ENCODE measurements at regions not wholly inside any gene's neighbourhood (a gene's known extent, or its start where the extent isn't known, plus 50 kb on each side); places are given as distances from the start of the nearest gene placed in this dataset.

DNA sequence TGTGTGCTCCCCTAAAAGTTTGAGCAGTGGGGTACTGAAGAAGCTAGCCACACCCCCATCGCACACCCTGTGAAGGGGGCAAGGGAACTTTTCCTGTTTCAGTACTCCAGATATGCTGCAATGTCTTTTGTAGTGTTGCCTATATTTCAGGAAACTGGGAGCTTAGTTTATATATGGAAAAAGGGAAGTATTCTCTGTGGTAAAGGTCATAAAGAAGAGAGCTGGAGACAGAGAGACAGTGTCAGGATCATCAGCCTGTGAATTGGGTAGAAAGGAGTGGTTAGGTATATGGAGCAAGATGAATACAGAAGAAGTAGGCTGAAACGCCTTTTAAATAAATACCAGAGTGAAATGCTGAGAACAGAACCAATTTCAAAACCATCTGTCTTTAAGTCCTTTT is 82.2 kb upstream of the C9orf72 start:
- POLR2A ChIA-PET, result no interaction called here
- Mint-ChIP-seq H3K4me1 (no peaks in the 10 kb centered on the region), H3K27ac (no peak overlapping the region), H3K9me3 (no peaks in the 10 kb centered on the region), H3K4me3 (no peak overlapping the region), H3K36me3 (ENCODE audit: low read depth) (no peaks in the 10 kb centered on the region), H3K27me3 (no peaks in the 10 kb centered on the region)
- CTCF ChIA-PET, result no interaction called here
- no peak for DNase-seq

DNA sequence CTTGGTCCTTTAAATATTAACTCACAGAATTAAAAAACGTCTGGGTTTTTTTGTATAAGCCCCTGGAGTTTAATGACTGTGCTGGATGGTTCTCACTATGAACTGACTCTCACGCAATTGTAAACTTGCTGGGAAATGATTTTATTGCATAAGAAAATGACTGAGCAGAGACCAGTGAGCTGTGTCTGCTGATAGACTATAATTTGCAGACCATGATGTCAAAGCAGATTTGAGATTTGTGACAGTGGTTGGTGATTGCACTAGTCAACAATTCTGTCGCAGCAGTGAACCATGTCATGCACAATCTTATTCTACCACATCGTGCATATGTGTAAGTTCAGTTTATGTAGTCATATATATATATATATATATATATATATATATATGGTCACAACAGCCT is 85.7 kb upstream of the C9orf72 start:
- POLR2A ChIA-PET, result no interaction called here
- Mint-ChIP-seq H3K27me3 (peaks cover 3% of the 10 kb centered on the region), H3K4me3 (no peak overlapping the region), H3K36me3 (ENCODE audit: low read depth) (no peaks in the 10 kb centered on the region), H3K27ac (no peak overlapping the region), H3K4me1 (no peaks in the 10 kb centered on the region), H3K9me3 (no peaks in the 10 kb centered on the region)
- CTCF ChIA-PET, result interaction anchor here (0.6 kb wide), 1 partner anchor 62 kb away, joined by 3 read pairs; no protein-coding TSS in a partner anchor
- no peak for DNase-seq

DNA sequence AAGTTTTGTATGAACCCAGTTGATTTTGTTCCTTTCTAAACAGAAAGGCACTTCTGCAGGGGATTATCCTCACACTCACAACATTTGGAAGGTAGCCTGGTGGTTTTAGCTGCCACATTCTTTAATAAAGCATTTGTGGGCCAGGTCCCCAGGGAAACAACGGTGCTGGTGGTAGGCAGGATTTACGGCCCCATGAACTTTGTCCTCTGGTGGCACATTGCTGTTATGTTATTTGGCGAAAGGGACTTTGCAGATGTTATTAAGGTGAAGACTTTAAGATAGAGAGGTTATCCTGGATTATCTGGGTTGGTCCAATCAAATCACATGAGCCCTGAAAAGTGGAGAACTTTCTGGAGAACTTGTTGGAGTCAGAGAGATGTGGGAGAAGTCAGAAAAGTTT is 86.3 kb upstream of the C9orf72 start:
- Mint-ChIP-seq H3K4me1 (no peaks in the 10 kb centered on the region), H3K36me3 (ENCODE audit: low read depth) (no peaks in the 10 kb centered on the region), H3K27ac (no peak overlapping the region), H3K27me3 (peaks cover 3% of the 10 kb centered on the region), H3K4me3 (no peak overlapping the region), H3K9me3 (no peaks in the 10 kb centered on the region)
- no peak for DNase-seq
- ChIA-PET CTCF (interaction anchor here (0.6 kb wide), 1 partner anchor 61 kb away, joined by 3 read pairs; no protein-coding TSS in a partner anchor), POLR2A (no interaction called here)

DNA sequence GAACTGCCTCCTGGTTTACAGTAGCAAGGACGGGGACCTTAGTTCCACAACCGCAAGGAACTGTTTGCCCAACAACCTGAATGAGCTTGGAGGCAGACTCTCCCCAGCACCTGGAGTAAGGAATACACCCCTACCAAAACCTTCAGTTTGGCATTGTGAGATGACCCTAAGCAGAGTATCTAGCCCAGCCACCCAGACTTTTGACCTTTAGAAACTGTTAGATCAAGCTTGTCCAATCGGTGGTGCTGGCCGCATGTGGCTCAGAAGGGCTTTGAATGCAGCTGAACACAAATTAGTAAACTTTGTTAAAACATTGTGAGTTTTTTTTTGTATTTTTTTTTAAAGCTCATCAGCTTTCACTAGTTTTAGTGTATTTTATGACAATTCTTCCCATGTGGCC is 86.9 kb upstream of the C9orf72 start:
- DNase-seq, result no peak
- POLR2A ChIA-PET, result no interaction called here
- H3K27me3 Mint-ChIP-seq, result peaks cover 3% of the 10 kb centered on the region
- CTCF ChIA-PET, result no interaction called here
- no peaks in the 10 kb centered on the region for H3K4me1 Mint-ChIP-seq
- no peak overlapping the region for H3K27ac Mint-ChIP-seq
- H3K36me3 Mint-ChIP-seq (ENCODE audit: low read depth), result no peaks in the 10 kb centered on the region
- H3K9me3 Mint-ChIP-seq, result no peaks in the 10 kb centered on the region
- no peak overlapping the region for H3K4me3 Mint-ChIP-seq

DNA sequence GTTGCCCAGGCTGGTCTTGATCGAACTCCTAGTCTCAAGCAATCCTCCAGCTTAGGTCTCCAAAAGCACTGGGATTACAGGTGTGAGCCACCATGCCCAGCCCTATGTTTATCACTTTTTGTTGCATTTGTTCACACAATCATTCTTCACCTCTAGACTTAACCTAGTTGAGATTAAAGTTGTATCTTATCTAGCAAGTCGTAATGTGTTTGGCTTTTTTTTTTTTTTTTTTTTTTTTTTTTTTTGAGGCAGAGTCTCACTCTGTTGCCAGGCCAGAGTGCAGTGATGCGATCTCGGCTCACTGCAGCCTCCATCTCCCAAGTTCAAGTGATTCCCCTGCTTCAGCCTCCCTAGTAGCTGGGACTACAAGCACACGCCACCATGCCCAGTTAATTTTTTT is 90.2 kb upstream of the C9orf72 start:
- no peak overlapping the region for H3K4me3 Mint-ChIP-seq
- no peak for DNase-seq
- H3K27me3 Mint-ChIP-seq, result peaks cover 7% of the 10 kb centered on the region
- H3K27ac Mint-ChIP-seq, result no peak overlapping the region
- no peaks in the 10 kb centered on the region for H3K9me3 Mint-ChIP-seq
- H3K4me1 Mint-ChIP-seq, result peaks cover 2% of the 10 kb centered on the region
- CTCF ChIA-PET, result no interaction called here
- POLR2A ChIA-PET, result no interaction called here
- H3K36me3 Mint-ChIP-seq (ENCODE audit: low read depth), result no peaks in the 10 kb centered on the region

DNA sequence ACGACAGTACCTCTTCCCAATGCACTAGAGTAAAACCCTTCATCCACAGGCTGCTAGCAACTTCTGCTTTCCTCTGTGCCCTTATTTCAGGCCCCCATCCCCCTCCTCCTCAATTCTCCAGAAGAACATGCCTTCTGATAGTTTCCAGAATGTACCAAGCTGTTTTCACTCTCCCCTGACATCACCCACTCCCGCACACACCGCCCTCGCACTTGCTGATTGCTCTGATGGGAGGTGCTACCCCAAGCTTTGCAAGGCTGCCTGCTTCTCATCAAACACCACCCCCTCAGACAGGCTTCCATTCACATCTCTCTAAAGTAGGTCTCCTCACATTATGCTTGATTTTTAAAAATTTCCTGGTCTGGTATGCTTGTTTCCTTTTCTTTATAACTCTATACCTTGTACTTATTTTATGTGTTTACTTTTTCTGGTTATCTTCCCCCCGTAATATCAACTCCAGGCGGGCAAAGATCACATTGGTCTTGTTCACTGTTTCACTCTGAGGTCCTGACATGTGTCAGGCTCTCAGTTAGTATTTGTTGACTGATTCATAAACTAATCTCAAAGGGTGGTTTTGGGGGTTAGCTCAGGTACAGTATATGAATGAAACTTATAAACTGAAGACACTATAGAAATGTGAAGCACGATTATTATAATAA is 91.0 kb upstream of the C9orf72 start:
- peaks cover 7% of the 10 kb centered on the region for H3K27me3 Mint-ChIP-seq
- H3K36me3 Mint-ChIP-seq (ENCODE audit: low read depth), result no peaks in the 10 kb centered on the region
- ChIA-PET POLR2A (no interaction called here), CTCF (no interaction called here)
- peaks cover 2% of the 10 kb centered on the region for H3K4me1 Mint-ChIP-seq
- no peaks in the 10 kb centered on the region for H3K9me3 Mint-ChIP-seq
- H3K27ac Mint-ChIP-seq, result no peak overlapping the region
- no peak overlapping the region for H3K4me3 Mint-ChIP-seq
- DNase-seq, result no peak

DNA sequence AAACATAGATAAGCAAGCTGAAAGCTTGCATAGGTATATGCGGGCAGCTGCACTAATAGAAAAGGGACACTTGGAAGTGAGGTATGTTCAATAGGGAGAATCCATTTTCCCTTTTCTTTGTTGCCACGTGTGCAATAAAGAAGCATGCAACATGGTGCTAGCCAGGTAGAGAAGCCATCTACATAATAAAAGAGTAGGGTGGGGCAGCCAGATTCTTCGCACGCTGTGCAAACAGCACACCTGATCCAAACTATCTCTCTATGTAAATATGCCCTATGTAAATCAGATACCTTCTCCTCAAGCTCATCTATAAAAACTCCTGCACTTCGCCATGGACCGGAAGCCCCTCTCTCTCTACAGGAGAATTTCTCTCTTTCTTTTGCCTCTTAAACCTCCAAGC is 91.9 kb upstream of the C9orf72 start:
- Mint-ChIP-seq H3K9me3 (no peaks in the 10 kb centered on the region), H3K36me3 (ENCODE audit: low read depth) (no peaks in the 10 kb centered on the region), H3K27ac (no peak overlapping the region), H3K27me3 (peaks cover 7% of the 10 kb centered on the region), H3K4me3 (no peak overlapping the region), H3K4me1 (peaks cover 2% of the 10 kb centered on the region)
- ChIA-PET POLR2A (no interaction called here), CTCF (no interaction called here)
- no peak for DNase-seq

DNA sequence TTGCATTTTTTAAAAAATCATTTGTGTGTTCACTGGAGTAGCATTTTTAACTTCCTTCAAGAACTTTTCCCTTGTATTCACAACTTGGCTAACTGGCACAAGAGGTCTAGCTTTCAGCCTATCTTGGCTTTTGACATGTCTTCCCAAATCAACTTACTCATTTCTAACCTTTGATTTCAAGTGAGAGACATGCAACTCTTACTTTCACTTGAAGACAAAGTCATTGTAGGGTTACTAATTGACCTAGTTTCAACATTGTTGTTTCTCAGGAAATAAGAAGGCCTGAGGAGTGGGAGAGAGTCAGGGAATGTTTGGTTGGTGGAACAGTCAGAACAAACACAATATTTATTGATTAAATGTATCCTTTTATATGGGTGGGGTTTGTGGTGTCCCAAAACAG is 95.0 kb upstream of the C9orf72 start:
- POLR2A ChIA-PET, result no interaction called here
- Mint-ChIP-seq H3K9me3 (no peaks in the 10 kb centered on the region), H3K27ac (no peak overlapping the region), H3K4me3 (no peak overlapping the region), H3K27me3 (peaks cover 4% of the 10 kb centered on the region), H3K36me3 (ENCODE audit: low read depth) (no peaks in the 10 kb centered on the region), H3K4me1 (peaks cover 2% of the 10 kb centered on the region)
- DNase-seq, result no peak
- CTCF ChIA-PET, result no interaction called here

DNA sequence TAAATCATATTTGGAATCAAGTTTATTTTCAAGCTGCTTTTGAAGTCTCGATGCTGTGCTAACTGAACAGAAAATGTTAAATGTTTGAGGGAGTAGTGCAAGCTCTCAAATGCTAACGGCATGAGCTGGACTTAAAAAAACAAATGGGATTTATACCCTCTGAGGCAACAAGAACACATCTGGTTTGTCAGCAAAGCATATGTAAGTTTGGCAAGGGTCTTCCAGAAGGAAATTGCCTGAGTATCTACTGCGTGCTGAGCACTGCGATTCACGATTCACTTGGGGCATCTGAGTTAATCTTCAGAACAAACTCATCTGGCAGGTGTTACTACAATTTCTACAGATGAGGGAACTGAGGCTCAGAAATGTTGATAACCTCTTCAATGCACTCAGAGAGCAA is 98.4 kb upstream of the C9orf72 start:
- DNase-seq, result no peak
- Mint-ChIP-seq H3K36me3 (ENCODE audit: low read depth) (no peaks in the 10 kb centered on the region), H3K9me3 (no peaks in the 10 kb centered on the region), H3K27ac (no peak overlapping the region), H3K4me3 (no peak overlapping the region), H3K27me3 (peaks cover 4% of the 10 kb centered on the region), H3K4me1 (peaks cover 2% of the 10 kb centered on the region)
- ChIA-PET POLR2A (no interaction called here), CTCF (no interaction called here)

DNA sequence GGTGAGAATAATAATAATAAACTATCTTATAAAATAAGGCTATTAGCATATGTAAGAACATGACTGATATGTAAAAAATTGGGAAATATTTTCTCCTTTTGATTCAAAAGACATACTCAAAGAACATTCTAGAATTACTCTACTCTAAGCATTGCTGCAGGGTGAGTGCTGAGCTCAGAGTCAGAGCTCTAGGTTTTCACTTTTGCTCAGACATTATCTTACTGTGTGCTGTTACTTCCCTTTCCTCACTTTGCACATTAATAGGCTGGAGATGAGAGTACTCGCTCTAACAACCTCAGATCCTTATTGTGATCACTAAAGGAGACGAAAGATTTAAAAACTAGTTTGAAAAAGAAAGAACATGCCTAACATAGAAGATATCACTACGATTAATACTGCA is 99.4 kb upstream of the C9orf72 start:
- POLR2A ChIA-PET, result no interaction called here
- no peak for DNase-seq
- peaks cover 2% of the 10 kb centered on the region for H3K4me1 Mint-ChIP-seq

DNA sequence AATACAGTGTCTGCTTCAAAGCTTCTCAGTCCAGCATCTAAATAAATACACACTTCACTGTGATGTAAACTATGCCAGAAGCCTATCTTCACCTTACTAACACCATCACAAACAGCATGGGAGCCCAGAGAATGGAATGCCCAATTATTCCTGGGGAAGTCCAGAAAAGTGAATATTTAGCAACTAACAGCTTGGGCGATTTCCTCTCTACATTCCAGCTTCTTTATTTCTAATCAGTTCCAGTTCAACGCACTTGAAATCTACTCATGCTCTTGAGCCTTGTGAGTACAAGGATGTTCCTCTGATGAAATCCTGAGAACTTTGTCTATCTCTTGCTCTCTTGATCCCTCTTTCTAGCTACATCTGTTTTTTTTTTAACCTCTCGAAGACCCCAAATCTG is 100.4 kb upstream of the C9orf72 start:
- Mint-ChIP-seq H3K9me3 (no peaks in the 10 kb centered on the region), H3K4me1 (no peaks in the 10 kb centered on the region), H3K4me3 (no peak overlapping the region), H3K27me3 (peaks cover 3% of the 10 kb centered on the region), H3K36me3 (ENCODE audit: low read depth) (no peaks in the 10 kb centered on the region), H3K27ac (no peak overlapping the region)
- no peak for DNase-seq
- POLR2A ChIA-PET, result no interaction called here
- CTCF ChIA-PET, result no interaction called here

More for the DNA sequence above, 99.4 kb upstream of the C9orf72 start:
- Mint-ChIP-seq H3K27ac (no peak overlapping the region), H3K4me3 (no peak overlapping the region), H3K9me3 (no peaks in the 10 kb centered on the region), H3K36me3 (ENCODE audit: low read depth) (no peaks in the 10 kb centered on the region), H3K27me3 (no peaks in the 10 kb centered on the region)
- CTCF ChIA-PET, result no interaction called here

DNA sequence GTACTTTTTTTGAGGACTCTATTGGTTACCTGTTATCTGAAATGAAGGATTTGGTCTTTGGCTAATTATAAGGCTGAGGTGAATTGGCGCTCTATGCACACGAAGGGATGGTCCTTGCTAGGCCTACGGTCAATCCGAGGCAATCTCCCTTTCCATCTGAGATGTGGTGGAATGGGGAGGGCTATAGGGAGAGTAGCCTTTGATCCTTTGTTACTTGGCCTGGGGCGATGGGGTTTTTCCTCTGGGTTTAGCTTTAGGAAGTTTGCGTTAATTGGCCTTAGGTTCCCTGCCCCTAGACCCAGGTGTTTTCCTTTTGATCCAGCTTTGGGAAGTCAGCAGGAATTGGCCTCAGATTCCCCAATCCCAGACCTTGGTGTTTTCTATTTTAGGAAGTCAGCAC is 102.1 kb upstream of the C9orf72 start:
- POLR2A ChIA-PET, result no interaction called here

DNA sequence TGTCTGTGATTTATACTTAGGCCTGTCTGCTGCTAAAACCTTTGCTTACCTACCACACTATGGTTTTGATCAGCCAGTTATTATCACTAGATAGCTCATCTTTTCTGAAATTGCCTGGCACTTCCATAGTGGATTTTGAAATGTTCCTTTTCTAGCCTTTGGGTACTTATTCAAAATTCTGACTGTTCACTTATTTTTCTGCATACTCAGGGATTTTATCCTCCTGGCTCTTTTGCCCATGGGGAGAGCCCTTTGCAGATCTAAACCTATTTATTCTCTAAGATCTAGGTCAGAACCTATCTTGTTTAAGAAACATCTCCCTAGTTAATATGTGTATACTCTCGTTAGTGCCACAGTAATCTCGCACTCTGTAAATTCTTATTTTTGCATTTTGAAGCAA is 103.5 kb upstream of the C9orf72 start:
- CTCF ChIA-PET, result no interaction called here
- peaks cover 3% of the 10 kb centered on the region for H3K27me3 Mint-ChIP-seq
- no peak overlapping the region for H3K27ac Mint-ChIP-seq
- H3K4me1 Mint-ChIP-seq, result no peaks in the 10 kb centered on the region
- no peak for DNase-seq
- POLR2A ChIA-PET, result no interaction called here
- no peaks in the 10 kb centered on the region for H3K36me3 Mint-ChIP-seq (ENCODE audit: low read depth)
- no peaks in the 10 kb centered on the region for H3K9me3 Mint-ChIP-seq
- no peak overlapping the region for H3K4me3 Mint-ChIP-seq

More for the DNA sequence above, 102.1 kb upstream of the C9orf72 start:
- DNase-seq, result no peak
- no peaks in the 10 kb centered on the region for H3K36me3 Mint-ChIP-seq (ENCODE audit: low read depth)
- no peaks in the 10 kb centered on the region for H3K9me3 Mint-ChIP-seq
- H3K4me1 Mint-ChIP-seq, result no peaks in the 10 kb centered on the region
- no peak overlapping the region for H3K4me3 Mint-ChIP-seq
- peaks cover 3% of the 10 kb centered on the region for H3K27me3 Mint-ChIP-seq
- no peak overlapping the region for H3K27ac Mint-ChIP-seq
- CTCF ChIA-PET, result no interaction called here

DNA sequence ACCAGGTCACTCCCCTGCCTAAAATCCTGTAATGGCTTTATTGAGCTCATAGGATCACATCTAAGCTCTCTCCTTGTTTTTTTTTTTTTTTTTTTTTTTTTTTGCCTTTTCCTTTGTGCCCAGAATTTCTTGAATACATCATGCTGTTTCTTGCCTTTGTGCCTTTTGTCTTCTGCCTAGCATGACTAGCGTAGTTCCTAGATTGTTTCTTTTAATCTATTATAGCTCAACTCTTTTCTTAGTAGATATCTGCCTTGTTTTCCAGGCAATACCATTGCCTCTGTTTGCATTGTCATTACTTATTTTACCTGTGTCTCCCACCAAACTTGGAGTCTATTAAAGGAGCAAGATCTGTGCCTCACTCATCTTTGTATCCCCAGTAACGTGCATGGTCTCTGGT is 106.1 kb upstream of the C9orf72 start:
- no peaks in the 10 kb centered on the region for H3K36me3 Mint-ChIP-seq (ENCODE audit: low read depth)
- DNase-seq, result no peak
- ChIA-PET CTCF (interaction anchor here (0.6 kb wide), 1 partner anchor 285 kb away, joined by 3 read pairs; no protein-coding TSS in a partner anchor), POLR2A (no interaction called here)
- no peak overlapping the region for H3K27ac Mint-ChIP-seq
- no peaks in the 10 kb centered on the region for H3K4me1 Mint-ChIP-seq
- H3K4me3 Mint-ChIP-seq, result no peak overlapping the region
- no peaks in the 10 kb centered on the region for H3K9me3 Mint-ChIP-seq
- peaks cover 3% of the 10 kb centered on the region for H3K27me3 Mint-ChIP-seq

All from activated CD4-positive, alpha-beta T cell treated with anti-CD3 and anti-CD28 coated beads, Interleukin-2, amount 10 ng/mL, durations not matched to agents 7 days and 5 days (primary cell).